Neural progenitor cell (in vitro differentiated cells): ENCODE measurements at regions not wholly inside any gene's neighbourhood (a gene's known extent, or its start where the extent isn't known, plus 50 kb on each side); places are given as distances from the start of the nearest gene placed in this dataset.

Experiments
- DNase-seq: peaks from one replicate; pipeline ENCODE4 v3.0.0-alpha.2; 2016; ENCODE audit warnings: low spot score
- H2AFZ ChIP-seq: fragments of 200-600 bp; sonication (generic); replicated peaks from 2 replicates; pipeline ENCODE4 v1.6.1; 2016; ENCODE audit warnings: antibody characterized with exemption
- H3F3A ChIP-seq: fragments of 200-600 bp; sonication (generic); 2 replicates; pipeline ENCODE4 v1.6.1; 2016; ENCODE audit warnings: antibody characterized with exemption, low read depth
- H3K27ac ChIP-seq: fragments of 200-600 bp; sonication (generic); 2 replicates; pipeline ENCODE4 v1.5.1; 2016; ENCODE audit warnings: mild to moderate bottlenecking
- H3K27me3 ChIP-seq: fragments of 200-600 bp; sonication (generic); 2 replicates; pipeline ENCODE4 v1.6.1; 2016; ENCODE audit warnings: mild to moderate bottlenecking, moderate library complexity
- H3K36me3 ChIP-seq: fragments of 200-600 bp; sonication (generic); 2 replicates; pipeline ENCODE4 v1.5.1; 2016
- H3K4me1 ChIP-seq: fragments of 200-600 bp; sonication (generic); 2 replicates; pipeline ENCODE4 v1.6.1; 2016; ENCODE audit warnings: mixed run types
- H3K4me2 ChIP-seq: fragments of 200-600 bp; sonication (generic); 2 replicates; pipeline ENCODE4 v1.6.1; 2016
- H3K4me3 ChIP-seq: fragments of 200-600 bp; sonication (generic); 2 replicates; pipeline ENCODE4 v1.5.1; 2016
- H3K79me2 ChIP-seq: fragments of 200-600 bp; sonication (generic); 2 replicates; pipeline ENCODE4 v1.6.1; 2016; ENCODE audit warnings: low read depth
- H3K9ac ChIP-seq: fragments of 200-600 bp; sonication (generic); 2 replicates; pipeline ENCODE4 v1.6.1; 2016
- H3K9me3 ChIP-seq: fragments of 200-600 bp; sonication (generic); 2 replicates; pipeline ENCODE4 v1.5.1; 2016; ENCODE audit warnings: low read depth
- H4K20me1 ChIP-seq: fragments of 200-600 bp; sonication (generic); 2 replicates; pipeline ENCODE4 v1.6.1; 2016; ENCODE audit warnings: low read depth
- H3K27ac Mint-ChIP-seq: 3 replicates; pipeline ENCODE4 v1.8.0; 2021; ENCODE audit warnings: mixed read lengths
- H3K27me3 Mint-ChIP-seq: 2 replicates; pipeline ENCODE4 v1.8.0; 2022; ENCODE audit warnings: low read depth, mild to moderate bottlenecking, inconsistent platforms, moderate library complexity, mixed read lengths; ENCODE audit not compliant: insufficient read depth
- H3K36me3 Mint-ChIP-seq: 3 replicates; pipeline ENCODE4 v1.8.0; 2021; ENCODE audit warnings: mixed read lengths
- H3K4me1 Mint-ChIP-seq: 3 replicates; pipeline ENCODE4 v1.8.0; 2021; ENCODE audit warnings: mixed read lengths
- H3K4me3 Mint-ChIP-seq: 3 replicates; pipeline ENCODE4 v1.8.0; 2021; ENCODE audit warnings: mild to moderate bottlenecking, moderate library complexity, mixed read lengths
- H3K9me3 Mint-ChIP-seq: 3 replicates; pipeline ENCODE4 v1.8.0; 2020; ENCODE audit warnings: mixed read lengths
- EZH2 ChIP-seq: fragments of 200-600 bp; sonication (generic); IDR thresholded peaks from 2 replicates; pipeline ENCODE4 v1.6.1; 2017; ENCODE audit warnings: antibody characterized with exemption, mild to moderate bottlenecking, moderate library complexity
- EZH2phosphoT487 ChIP-seq: fragments of 200-600 bp; sonication (generic); IDR thresholded peaks from 2 replicates; pipeline ENCODE4 v1.6.1; 2017; ENCODE audit warnings: antibody characterized with exemption
- TF ChIP-seq, protein P1 (sequence below): fragments of 200-600 bp; sonication (generic); IDR thresholded peaks from 2 replicates; pipeline ENCODE4 v1.5.1; 2017; ENCODE audit warnings: antibody characterized with exemption, mild to moderate bottlenecking

GRCh38 chr3:193865339-193865738 is 270.6 kb upstream of the HES1 start:
- no peak overlapping the region for H3K27ac Mint-ChIP-seq
- H3K4me1 ChIP-seq: peaks cover 9% of the 10 kb centered on the region
- no peaks in the 10 kb centered on the region for H3K9me3 ChIP-seq
- H3K4me2 ChIP-seq: no peak overlapping the region
- no peaks in the 10 kb centered on the region for H4K20me1 ChIP-seq
- no peak for DNase-seq
- no peaks in the 10 kb centered on the region for H3K36me3 ChIP-seq
- H3K27me3 Mint-ChIP-seq: peaks cover 13% of the 10 kb centered on the region
- H3K27ac ChIP-seq: no peak overlapping the region
- H3K4me3 Mint-ChIP-seq: no peak overlapping the region
- no peaks in the 10 kb centered on the region for H3K36me3 Mint-ChIP-seq
- H3K4me1 Mint-ChIP-seq: peaks cover 36% of the 10 kb centered on the region
- H2AFZ ChIP-seq: no peak overlapping the region
- no peaks in the 10 kb centered on the region for H3K9me3 Mint-ChIP-seq
- no peak overlapping the region for H3K4me3 ChIP-seq
- H3K79me2 ChIP-seq: no peaks in the 10 kb centered on the region
- peaks cover 21% of the 10 kb centered on the region for H3F3A ChIP-seq
- TF ChIP-seq, protein P1, sequence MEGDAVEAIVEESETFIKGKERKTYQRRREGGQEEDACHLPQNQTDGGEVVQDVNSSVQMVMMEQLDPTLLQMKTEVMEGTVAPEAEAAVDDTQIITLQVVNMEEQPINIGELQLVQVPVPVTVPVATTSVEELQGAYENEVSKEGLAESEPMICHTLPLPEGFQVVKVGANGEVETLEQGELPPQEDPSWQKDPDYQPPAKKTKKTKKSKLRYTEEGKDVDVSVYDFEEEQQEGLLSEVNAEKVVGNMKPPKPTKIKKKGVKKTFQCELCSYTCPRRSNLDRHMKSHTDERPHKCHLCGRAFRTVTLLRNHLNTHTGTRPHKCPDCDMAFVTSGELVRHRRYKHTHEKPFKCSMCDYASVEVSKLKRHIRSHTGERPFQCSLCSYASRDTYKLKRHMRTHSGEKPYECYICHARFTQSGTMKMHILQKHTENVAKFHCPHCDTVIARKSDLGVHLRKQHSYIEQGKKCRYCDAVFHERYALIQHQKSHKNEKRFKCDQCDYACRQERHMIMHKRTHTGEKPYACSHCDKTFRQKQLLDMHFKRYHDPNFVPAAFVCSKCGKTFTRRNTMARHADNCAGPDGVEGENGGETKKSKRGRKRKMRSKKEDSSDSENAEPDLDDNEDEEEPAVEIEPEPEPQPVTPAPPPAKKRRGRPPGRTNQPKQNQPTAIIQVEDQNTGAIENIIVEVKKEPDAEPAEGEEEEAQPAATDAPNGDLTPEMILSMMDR: no peak
- TF ChIP-seq EZH2phosphoT487: no peak
- TF ChIP-seq EZH2: no peak
- H3K9ac ChIP-seq: no peak overlapping the region
- H3K27me3 ChIP-seq: peaks cover 26% of the 10 kb centered on the region

- H2AFZ ChIP-seq: no peak overlapping the region
- no peaks in the 10 kb centered on the region for H3K36me3 ChIP-seq
- H3K79me2 ChIP-seq: no peaks in the 10 kb centered on the region
- no peak for DNase-seq
- Mint-ChIP-seq H3K4me3 (peak overlapping the region; percentile 47), H3K4me1 (peaks cover 39% of the 10 kb centered on the region), H3K36me3 (no peaks in the 10 kb centered on the region), H3K27me3 (peaks cover 17% of the 10 kb centered on the region), H3K9me3 (no peaks in the 10 kb centered on the region), H3K27ac (no peak overlapping the region)
- no peak overlapping the region for H3K4me2 ChIP-seq
- no peak for TF ChIP-seq EZH2phosphoT487
- TF ChIP-seq, protein P1: no peak
- TF ChIP-seq EZH2: no peak
- no peak overlapping the region for H3K4me3 ChIP-seq
- H3K9ac ChIP-seq: no peak overlapping the region
- no peaks in the 10 kb centered on the region for H3K9me3 ChIP-seq
- H3F3A ChIP-seq: peaks cover 21% of the 10 kb centered on the region
- no peak overlapping the region for H3K27ac ChIP-seq
- H3K4me1 ChIP-seq: peaks cover 9% of the 10 kb centered on the region
- no peaks in the 10 kb centered on the region for H4K20me1 ChIP-seq
- H3K27me3 ChIP-seq: peaks cover 31% of the 10 kb centered on the region
These were observed 270.0 kb upstream of the HES1 start for GRCh38 chr3:193865896-193866480.

DNA sequence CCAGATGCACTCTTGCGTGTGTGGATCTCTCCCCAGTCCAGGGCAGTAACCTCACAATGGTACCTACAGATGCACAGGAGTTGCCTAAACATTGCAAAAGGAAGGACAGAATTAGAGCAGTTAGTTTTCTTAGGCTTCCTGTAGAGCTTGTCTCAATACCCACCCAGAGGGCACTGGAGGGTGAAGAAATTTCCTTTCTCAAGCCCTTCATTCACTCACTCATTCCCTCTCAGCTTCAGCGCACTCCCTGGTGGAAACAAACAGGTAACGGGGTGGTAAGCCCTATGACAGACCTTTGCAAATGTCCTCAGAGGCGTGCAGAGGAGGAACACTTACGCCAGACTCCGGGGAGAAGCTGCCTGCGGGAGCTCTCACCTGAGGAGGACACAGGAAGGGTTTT is 267.4 kb upstream of the HES1 start:
- H3K4me2 ChIP-seq: no peak overlapping the region
- H3K36me3 Mint-ChIP-seq: no peaks in the 10 kb centered on the region
- no peak overlapping the region for H3K9ac ChIP-seq
- H3F3A ChIP-seq: peaks cover 21% of the 10 kb centered on the region
- H3K9me3 Mint-ChIP-seq: no peaks in the 10 kb centered on the region
- H3K4me1 Mint-ChIP-seq: peaks cover 41% of the 10 kb centered on the region
- no peak for TF ChIP-seq EZH2phosphoT487
- TF ChIP-seq, protein P1: no peak
- no peak for TF ChIP-seq EZH2
- no peaks in the 10 kb centered on the region for H4K20me1 ChIP-seq
- no peak overlapping the region for H3K27ac ChIP-seq
- no peak overlapping the region for H3K4me3 ChIP-seq
- H3K36me3 ChIP-seq: no peaks in the 10 kb centered on the region
- no peaks in the 10 kb centered on the region for H3K79me2 ChIP-seq
- H3K27ac Mint-ChIP-seq: peak overlapping the region; percentile 66
- H3K4me3 Mint-ChIP-seq: peak overlapping the region; percentile 35
- H3K9me3 ChIP-seq: no peaks in the 10 kb centered on the region
- H3K27me3 Mint-ChIP-seq: peaks cover 22% of the 10 kb centered on the region
- H2AFZ ChIP-seq: no peak overlapping the region
- peaks cover 10% of the 10 kb centered on the region for H3K4me1 ChIP-seq
- DNase-seq: no peak
- H3K27me3 ChIP-seq: peaks cover 31% of the 10 kb centered on the region
